CD14-positive monocyte (primary cell): ENCODE measurements at regions not wholly inside any gene's neighbourhood (a gene's known extent, or its start where the extent isn't known, plus 50 kb on each side); places are given as distances from the start of the nearest gene placed in this dataset.

Experiments used
- DNase-seq, 3 donors: peaks; one replicate each; pipeline ENCODE4 v3.0.0-alpha.2; 2011 to 2022
- H2AFZ ChIP-seq: 2 replicates; pipeline ENCODE4 v1.6.0; 2012; ENCODE audit warnings: mild to moderate bottlenecking, low read depth, low read length, inconsistent platforms; ENCODE audit not compliant: insufficient read depth, poor library complexity, severe bottlenecking
- H3K27ac ChIP-seq, 2 donors: 1 replicate in 1 of 2; 2 replicates in 1 of 2; pipeline ENCODE4 v1.5.1; 2012 to 2013; ENCODE audit warnings: low read length in 2 of 2, control low read depth in 1 of 2, inconsistent platforms in 1 of 2, low read depth in 1 of 2, mild to moderate bottlenecking in 1 of 2
- H3K27me3 ChIP-seq, 2 donors: one replicate each; pipeline versions ENCODE4 v1.6.0 to v1.6.1; 2011 to 2013; ENCODE audit warnings: low read length in 2 of 2; ENCODE audit not compliant: control insufficient read depth in 2 of 2, insufficient read depth in 2 of 2
- H3K36me3 ChIP-seq, 2 donors: replicated peaks in 1 of 2; 1 replicate in 1 of 2; 2 replicates in 1 of 2; pipeline versions ENCODE4 v1.5.1 to v1.6.1; 2012 to 2013; ENCODE audit warnings: low read length in 2 of 2, control low read depth in 1 of 2, inconsistent platforms in 1 of 2, mild to moderate bottlenecking in 1 of 2; ENCODE audit not compliant: insufficient read depth in 2 of 2, control insufficient read depth in 1 of 2
- H3K4me1 ChIP-seq, 2 donors: 1 replicate in 1 of 2; 2 replicates in 1 of 2; pipeline versions ENCODE4 v1.5.1 to v1.6.1; 2012 to 2013; ENCODE audit warnings: low read length in 2 of 2, control low read depth in 1 of 2, inconsistent platforms in 1 of 2, mild to moderate bottlenecking in 1 of 2, moderate library complexity in 1 of 2; ENCODE audit not compliant: insufficient read depth in 2 of 2, control insufficient read depth in 1 of 2
- H3K4me2 ChIP-seq: replicated peaks from 2 replicates; pipeline ENCODE3; 2012; ENCODE audit warnings: low read length, moderate library complexity, mild to moderate bottlenecking; ENCODE audit not compliant: poor library complexity, severe bottlenecking; ENCODE audit errors: extremely low read depth
- H3K4me3 ChIP-seq, 3 experiments: fragments of 200-600 bp in 1 of 3; sonication (generic) in 1 of 3; replicated peaks in 1 of 3; 1 replicate in 2 of 3; 2 replicates in 1 of 3; pipeline ENCODE4 v1.5.1; 2011 to 2013; ENCODE audit warnings: low read length in 3 of 3, mild to moderate bottlenecking in 3 of 3, control low read depth in 2 of 3, low read depth in 2 of 3, inconsistent platforms in 1 of 3, moderate library complexity in 1 of 3
- H3K79me2 ChIP-seq: 2 replicates; pipeline ENCODE4 v1.6.0; 2012; ENCODE audit warnings: mild to moderate bottlenecking, control low read depth, inconsistent platforms, low read length, moderate library complexity; ENCODE audit not compliant: insufficient read depth
- H3K9ac ChIP-seq: 2 replicates; pipeline ENCODE4 v1.6.0; 2017; ENCODE audit warnings: low read length, mild to moderate bottlenecking; ENCODE audit not compliant: insufficient read depth, poor library complexity, severe bottlenecking
- H3K9me3 ChIP-seq, 2 donors: replicated peaks in 1 of 2; 1 replicate in 1 of 2; 2 replicates in 1 of 2; pipeline versions ENCODE4 v1.5.1 to v1.6.1; 2012 to 2013; ENCODE audit warnings: low read length in 2 of 2, control low read depth in 1 of 2; ENCODE audit not compliant: control insufficient read depth in 1 of 2, insufficient read depth in 1 of 2
- H4K20me1 ChIP-seq: 2 replicates; pipeline ENCODE4 v1.6.0; 2012; ENCODE audit warnings: mild to moderate bottlenecking, low read length, control low read depth, moderate library complexity; ENCODE audit not compliant: insufficient read depth
- H3K27ac Mint-ChIP-seq, 7 donors: one replicate each; pipeline ENCODE4 v1.8.0; 2020; ENCODE audit warnings: mild to moderate bottlenecking in 7 of 7, mixed read lengths in 7 of 7, moderate library complexity in 6 of 7, inconsistent platforms in 2 of 7
- H3K27me3 Mint-ChIP-seq, 3 donors: one replicate each; pipeline ENCODE4 v1.8.0; 2021 to 2022; ENCODE audit warnings: low read depth in 3 of 3, mild to moderate bottlenecking in 3 of 3, mixed read lengths in 3 of 3, moderate library complexity in 3 of 3, inconsistent platforms in 1 of 3
- H3K36me3 Mint-ChIP-seq, 2 donors: one replicate each; pipeline ENCODE4 v1.8.0; 2020; ENCODE audit warnings: mixed read lengths in 2 of 2, inconsistent platforms in 1 of 2, mild to moderate bottlenecking in 1 of 2
- H3K4me1 Mint-ChIP-seq: one replicate; pipeline ENCODE4 v1.8.0; 2020; ENCODE audit warnings: mild to moderate bottlenecking, mixed read lengths
- H3K4me3 Mint-ChIP-seq, 2 donors: one replicate each; pipeline ENCODE4 v1.8.0; 2020; ENCODE audit warnings: mild to moderate bottlenecking in 2 of 2, mixed read lengths in 2 of 2, moderate library complexity in 1 of 2
- H3K9me3 Mint-ChIP-seq, 7 donors: one replicate each; pipeline ENCODE4 v1.8.0; 2020 to 2022; ENCODE audit warnings: mixed read lengths in 7 of 7, mild to moderate bottlenecking in 6 of 7, moderate library complexity in 6 of 7, inconsistent platforms in 2 of 7
- WGBS: methylation state at CpG from one replicate; pipeline ENCODE4 v1.1.5; 2013; ENCODE audit warnings: missing lambda C conversion rate; ENCODE audit not compliant: insufficient coverage; 5-methylcytosine and 5-hydroxymethylcytosine counted together
- intact Hi-C, 2 donors: fragments of 100-400 bp; cut with micrococcal nuclease; formaldehyde crosslinking; loops; one replicate each; pipeline versions ENCODE4 v1.15.0 to v1.15.1; 2023
- TF ChIP-seq, protein P1 (sequence below): fragments of 200-600 bp; IDR thresholded peaks from one replicate; pipeline ENCODE4 v1.8.0; 2022; ENCODE audit warnings: antibody characterized with exemption, mild to moderate bottlenecking

DNA sequence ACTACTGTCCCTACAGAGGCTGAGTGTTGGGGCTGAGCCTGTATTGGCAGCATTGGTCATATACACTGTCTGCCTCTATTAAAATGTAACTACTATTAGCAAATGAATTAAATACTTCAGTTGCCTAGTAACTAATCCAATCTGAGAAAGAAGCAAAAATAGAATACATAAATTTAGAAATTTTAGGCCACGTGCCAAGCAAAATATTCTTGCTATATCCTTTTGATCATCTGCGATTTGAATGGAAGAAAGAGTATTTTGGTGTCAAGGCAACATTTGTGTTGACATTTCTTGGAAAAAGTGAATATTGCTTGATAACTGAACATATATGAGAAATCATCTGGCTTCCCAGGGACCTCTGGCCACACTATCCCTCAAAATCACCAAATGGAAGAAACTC is 148.2 kb upstream of the TOPAZ1 start:
- H4K20me1 ChIP-seq = no peaks in the 10 kb centered on the region
- no peak overlapping the region for H2AFZ ChIP-seq
- H3K4me3 ChIP-seq = no peak overlapping the region
- peaks cover 2 to 17% (median 12%) of the 10 kb centered on the region in 3 donors for H3K27me3 Mint-ChIP-seq
- H3K9ac ChIP-seq = no peak overlapping the region
- H3K36me3 ChIP-seq = no peaks in the 10 kb centered on the region
- H3K9me3 ChIP-seq = no peaks in the 10 kb centered on the region
- H3K9me3 Mint-ChIP-seq = peaks cover 0 to 2% (median 0%) of the 10 kb centered on the region in 7 donors
- H3K27me3 ChIP-seq = peaks cover 0 to 3% of the 10 kb centered on the region in 2 donors
- H3K4me1 Mint-ChIP-seq = no peaks in the 10 kb centered on the region
- WGBS = 100% methylated on average over 2 of the region's 2 CpGs
- no peak overlapping the region for H3K4me2 ChIP-seq
- intact Hi-C loops = no loop called here
- H3K4me1 ChIP-seq = no peaks in the 10 kb centered on the region
- no peak overlapping the region for H3K27ac ChIP-seq
- TF ChIP-seq, protein P1, sequence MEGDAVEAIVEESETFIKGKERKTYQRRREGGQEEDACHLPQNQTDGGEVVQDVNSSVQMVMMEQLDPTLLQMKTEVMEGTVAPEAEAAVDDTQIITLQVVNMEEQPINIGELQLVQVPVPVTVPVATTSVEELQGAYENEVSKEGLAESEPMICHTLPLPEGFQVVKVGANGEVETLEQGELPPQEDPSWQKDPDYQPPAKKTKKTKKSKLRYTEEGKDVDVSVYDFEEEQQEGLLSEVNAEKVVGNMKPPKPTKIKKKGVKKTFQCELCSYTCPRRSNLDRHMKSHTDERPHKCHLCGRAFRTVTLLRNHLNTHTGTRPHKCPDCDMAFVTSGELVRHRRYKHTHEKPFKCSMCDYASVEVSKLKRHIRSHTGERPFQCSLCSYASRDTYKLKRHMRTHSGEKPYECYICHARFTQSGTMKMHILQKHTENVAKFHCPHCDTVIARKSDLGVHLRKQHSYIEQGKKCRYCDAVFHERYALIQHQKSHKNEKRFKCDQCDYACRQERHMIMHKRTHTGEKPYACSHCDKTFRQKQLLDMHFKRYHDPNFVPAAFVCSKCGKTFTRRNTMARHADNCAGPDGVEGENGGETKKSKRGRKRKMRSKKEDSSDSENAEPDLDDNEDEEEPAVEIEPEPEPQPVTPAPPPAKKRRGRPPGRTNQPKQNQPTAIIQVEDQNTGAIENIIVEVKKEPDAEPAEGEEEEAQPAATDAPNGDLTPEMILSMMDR = no peak
- H3K36me3 Mint-ChIP-seq = no peaks in the 10 kb centered on the region
- H3K27ac Mint-ChIP-seq = no peak overlapping the region
- no peaks in the 10 kb centered on the region for H3K79me2 ChIP-seq
- no peak for DNase-seq
- H3K4me3 Mint-ChIP-seq = no peak overlapping the region

DNA sequence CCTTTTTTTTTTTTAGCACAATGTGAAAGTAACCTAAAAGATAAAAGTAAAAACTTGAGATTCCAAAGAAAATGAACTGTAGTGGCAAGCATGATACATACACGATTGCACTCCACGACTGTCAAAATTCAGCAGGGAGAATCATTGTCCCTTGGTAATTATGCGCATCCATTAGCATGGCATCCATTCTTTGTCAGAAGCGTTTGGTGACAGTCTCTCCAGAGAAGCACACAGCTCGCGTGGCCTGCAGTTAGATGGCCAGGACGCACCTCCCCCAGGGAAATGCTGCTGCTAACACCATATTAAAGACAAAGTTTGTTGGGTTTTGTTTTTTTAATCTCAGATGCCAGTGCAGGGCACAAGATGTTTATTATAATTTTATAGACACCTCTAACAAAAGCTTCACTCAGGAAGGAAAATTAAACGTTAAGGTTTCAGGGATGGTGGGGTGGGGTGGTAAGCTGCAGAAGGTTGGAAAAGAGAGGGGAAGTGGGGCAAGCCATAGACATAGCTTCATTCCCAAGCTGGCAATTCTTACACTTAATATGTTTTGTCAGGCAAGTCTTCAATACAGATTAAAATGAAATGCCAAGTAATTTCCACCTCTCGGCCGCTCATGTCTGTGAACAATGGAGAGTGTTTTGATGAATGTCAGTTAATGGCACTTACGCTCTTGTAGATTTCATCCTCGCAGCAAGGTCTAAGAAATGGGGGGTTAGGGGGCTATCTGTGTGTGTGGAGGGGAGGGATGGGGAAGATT is 142.8 kb upstream of the TOPAZ1 start:
- Histone ChIP-seq H3K9ac (no peak overlapping the region), H3K36me3 (no peaks in the 10 kb centered on the region), H3K4me3 (no peak overlapping the region), H4K20me1 (no peaks in the 10 kb centered on the region), H2AFZ (no peak overlapping the region), H3K79me2 (no peaks in the 10 kb centered on the region), H3K4me2 (no peak overlapping the region), H3K4me1 (no peaks in the 10 kb centered on the region), H3K9me3 (no peaks in the 10 kb centered on the region), H3K27ac (no peak overlapping the region), H3K27me3 (no peaks in the 10 kb centered on the region)
- no peak overlapping the region for H3K27ac Mint-ChIP-seq
- no peak for DNase-seq
- H3K9me3 Mint-ChIP-seq = peaks cover 0 to 2% (median 0%) of the 10 kb centered on the region in 7 donors
- H3K4me3 Mint-ChIP-seq = no peak overlapping the region
- intact Hi-C loops = no loop called here
- H3K36me3 Mint-ChIP-seq = no peaks in the 10 kb centered on the region
- TF ChIP-seq, protein P1 = no peak
- peaks cover 1 to 14% (median 9%) of the 10 kb centered on the region in 3 donors for H3K27me3 Mint-ChIP-seq
- no peaks in the 10 kb centered on the region for H3K4me1 Mint-ChIP-seq
- WGBS = 87% methylated on average over 4 of the region's 12 CpGs
